Prostate gland (tissue), 2 donors: ENCODE measurements at regions not wholly inside any gene's neighbourhood (a gene's known extent, or its start where the extent isn't known, plus 50 kb on each side); places are given as distances from the start of the nearest gene placed in this dataset.

ENCODE experiments used
- POLR2A ChIP-seq: fragments of 450-650 bp; IDR thresholded peaks from one replicate; pipeline ENCODE4 v1.6.1; 2016; ENCODE audit warnings: antibody characterized with exemption, mild to moderate bottlenecking
- POLR2AphosphoS5 ChIP-seq: sonication (generic); formaldehyde crosslinking; IDR thresholded peaks from one replicate; pipeline ENCODE4 v1.6.1; 2017; ENCODE audit warnings: antibody characterized with exemption
- TF ChIP-seq, protein P1 (sequence below), 4 experiments: fragments of 200-600 bp in 2 of 4; fragments of 450-650 bp in 2 of 4; sonication (generic) in 2 of 4; IDR thresholded peaks; 1 replicate in 3 of 4; 2 replicates in 1 of 4; pipeline ENCODE4 v1.5.1; 2016 to 2019; ENCODE audit warnings: antibody characterized with exemption in 4 of 4, mild to moderate bottlenecking in 2 of 4, moderate library complexity in 2 of 4

- TF ChIP-seq POLR2A (no peak), POLR2AphosphoS5 (no peak)
- TF ChIP-seq, protein P1, sequence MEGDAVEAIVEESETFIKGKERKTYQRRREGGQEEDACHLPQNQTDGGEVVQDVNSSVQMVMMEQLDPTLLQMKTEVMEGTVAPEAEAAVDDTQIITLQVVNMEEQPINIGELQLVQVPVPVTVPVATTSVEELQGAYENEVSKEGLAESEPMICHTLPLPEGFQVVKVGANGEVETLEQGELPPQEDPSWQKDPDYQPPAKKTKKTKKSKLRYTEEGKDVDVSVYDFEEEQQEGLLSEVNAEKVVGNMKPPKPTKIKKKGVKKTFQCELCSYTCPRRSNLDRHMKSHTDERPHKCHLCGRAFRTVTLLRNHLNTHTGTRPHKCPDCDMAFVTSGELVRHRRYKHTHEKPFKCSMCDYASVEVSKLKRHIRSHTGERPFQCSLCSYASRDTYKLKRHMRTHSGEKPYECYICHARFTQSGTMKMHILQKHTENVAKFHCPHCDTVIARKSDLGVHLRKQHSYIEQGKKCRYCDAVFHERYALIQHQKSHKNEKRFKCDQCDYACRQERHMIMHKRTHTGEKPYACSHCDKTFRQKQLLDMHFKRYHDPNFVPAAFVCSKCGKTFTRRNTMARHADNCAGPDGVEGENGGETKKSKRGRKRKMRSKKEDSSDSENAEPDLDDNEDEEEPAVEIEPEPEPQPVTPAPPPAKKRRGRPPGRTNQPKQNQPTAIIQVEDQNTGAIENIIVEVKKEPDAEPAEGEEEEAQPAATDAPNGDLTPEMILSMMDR (IDR thresholded peaks at IDR 0.05), result no peak
These were observed 442.7 kb downstream of the RAPGEF2 start for GRCh38 chr4:159545556-159545955.
